Right lung (tissue), 2 donors: ENCODE measurements at regions not wholly inside any gene's neighbourhood (a gene's known extent, or its start where the extent isn't known, plus 50 kb on each side); places are given as distances from the start of the nearest gene placed in this dataset.

Experiments
- DNase-seq, 2 donors: peaks; one replicate each; pipeline ENCODE4 v3.0.0-alpha.2; 2013

DNA sequence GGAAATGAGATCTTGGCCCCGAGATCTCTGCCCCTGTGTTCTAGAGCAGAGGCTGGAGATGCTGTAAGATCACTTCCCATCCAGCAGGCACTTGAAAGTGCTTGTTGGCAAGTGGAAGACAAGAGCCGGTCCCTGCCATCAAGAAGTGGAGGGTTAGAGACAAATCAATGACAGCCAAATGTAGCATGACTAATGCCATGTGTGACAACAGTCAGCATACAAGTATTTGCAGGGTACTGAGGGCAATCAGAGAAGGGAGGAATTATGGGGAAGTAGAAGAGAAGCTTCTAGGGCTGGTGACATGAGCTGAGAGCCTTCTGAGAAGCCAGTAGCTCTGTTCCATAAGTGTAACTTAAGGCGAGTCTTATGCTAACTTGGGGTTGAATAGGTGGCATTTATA, 58.6 kb downstream of the TMEM17 start:
- DNase-seq, result no peak

DNA sequence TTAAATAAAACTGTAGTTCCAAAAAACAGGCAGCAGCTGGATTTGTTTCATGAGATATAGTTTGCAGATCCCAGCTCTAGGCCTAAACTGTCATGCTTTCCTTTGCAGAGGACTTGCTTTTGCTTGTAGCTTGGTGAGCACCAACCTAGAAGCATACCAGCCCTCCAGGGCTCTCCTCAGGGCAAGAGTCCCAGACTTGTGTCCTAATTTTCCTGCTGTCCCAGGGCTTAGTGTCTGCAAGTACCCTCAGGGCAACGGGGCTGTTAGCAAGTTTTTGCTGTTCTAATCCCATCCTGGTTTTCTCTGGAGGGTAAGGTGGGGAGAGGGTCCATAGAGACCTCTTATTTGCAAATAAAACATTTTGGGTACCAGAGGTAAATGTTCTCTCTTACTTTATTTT, 59.5 kb downstream of the TMEM17 start:
- no peak for DNase-seq

DNA sequence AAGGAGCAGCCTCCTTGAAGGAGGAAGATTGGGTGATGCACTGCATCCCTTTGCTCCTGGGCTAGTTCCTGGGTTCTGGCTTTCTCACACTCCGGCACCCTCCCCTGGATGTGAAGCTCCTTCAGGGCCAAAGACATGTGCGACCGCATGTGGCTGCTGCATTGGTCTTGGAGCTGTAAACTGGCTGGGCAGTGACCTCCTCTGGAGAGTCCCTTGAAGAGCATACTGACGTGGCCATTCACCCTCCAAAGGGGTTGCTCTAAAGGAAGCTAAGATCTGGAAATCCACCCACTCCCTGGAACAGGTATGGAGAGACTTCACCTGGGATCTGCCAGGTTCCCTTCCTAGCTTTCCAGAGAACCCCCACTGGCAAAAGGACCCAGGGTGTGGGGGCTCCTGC, 62.1 kb downstream of the TMEM17 start:
- DNase-seq, result no peak

GRCh38 chr2:62443471-62443870, 62.5 kb downstream of the TMEM17 start:
- DNase-seq, result no peak

DNA sequence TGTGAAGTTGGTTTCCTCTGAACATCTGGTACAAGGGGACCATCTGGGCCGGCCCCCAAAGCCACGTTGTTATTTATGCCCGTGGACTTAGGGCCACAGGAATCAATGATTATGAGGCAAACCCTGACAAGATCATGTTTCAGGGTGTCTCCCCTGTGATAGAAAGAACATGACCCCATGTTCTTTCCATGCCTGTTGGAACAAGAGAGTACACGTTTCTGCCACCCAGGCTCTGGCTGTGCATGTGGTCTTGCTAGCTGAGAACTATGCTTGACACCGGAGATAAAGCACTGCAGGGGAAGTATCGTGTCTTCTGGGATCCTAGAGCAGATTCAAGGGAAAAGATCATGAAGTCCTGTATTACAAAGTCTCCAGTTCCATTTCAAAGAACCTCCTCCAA, 64.2 kb downstream of the TMEM17 start:
- no peak for DNase-seq

DNA sequence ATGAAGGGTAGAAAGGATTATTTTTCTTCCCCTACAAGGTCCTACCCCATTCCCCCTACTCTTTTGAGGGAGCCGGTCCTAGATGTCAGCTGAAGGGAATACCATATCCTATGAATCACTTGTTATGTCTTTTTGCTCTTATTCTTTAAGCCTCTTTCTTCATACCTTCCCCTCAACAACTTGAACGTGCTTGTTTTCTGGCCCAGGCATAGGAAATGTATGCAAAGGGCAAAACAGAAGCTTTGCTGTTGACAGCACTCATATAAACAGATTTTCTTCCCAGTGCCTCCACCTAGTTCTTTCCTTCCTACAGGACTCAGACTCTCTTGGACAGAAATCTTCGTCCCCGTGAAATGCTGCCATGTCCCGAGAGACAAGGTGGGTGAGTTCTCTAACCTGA, 64.6 kb downstream of the TMEM17 start:
- no peak for DNase-seq

- no peak for DNase-seq
These were observed 65.6 kb downstream of the TMEM17 start for GRCh38 chr2:62440281-62440946.

DNA sequence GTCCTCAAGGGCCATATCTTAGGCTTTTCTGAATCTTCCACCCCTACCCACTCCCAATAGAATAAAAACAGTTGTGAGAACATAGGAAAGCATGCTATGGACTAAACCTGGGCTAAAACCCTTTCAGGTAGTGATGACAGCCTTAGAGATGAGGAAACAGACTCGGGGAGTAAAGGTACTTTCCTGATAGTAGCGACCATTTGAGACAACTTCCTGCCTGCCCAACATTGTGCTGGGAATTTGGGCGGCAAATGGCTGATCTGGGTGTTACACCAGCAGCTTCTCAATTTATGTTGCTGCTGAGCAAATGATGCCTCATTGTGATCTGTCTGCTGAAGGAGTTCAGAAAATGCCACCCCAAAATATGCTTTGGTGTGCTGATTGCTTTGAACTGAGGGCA, 66.6 kb downstream of the TMEM17 start:
- DNase-seq, result no peak

DNA sequence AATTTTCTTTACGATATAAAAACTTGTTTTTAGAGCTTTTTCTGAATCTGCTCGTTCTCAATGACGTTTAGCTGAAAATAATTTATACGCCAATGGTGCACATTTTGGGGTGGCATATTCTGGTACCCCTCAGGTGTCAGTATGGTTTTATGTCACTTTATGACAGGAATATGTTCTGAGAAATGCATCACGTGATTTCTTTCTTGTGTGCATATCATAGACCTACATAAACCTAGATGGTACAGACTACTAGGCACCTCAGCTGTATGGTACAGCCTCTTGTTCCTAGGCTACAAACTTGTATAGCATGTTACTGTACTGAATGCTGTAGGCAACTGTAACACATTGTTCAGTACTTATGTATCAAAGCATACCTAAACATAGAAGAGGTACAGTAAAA, 68.2 kb downstream of the TMEM17 start:
- no peak for DNase-seq

GRCh38 chr2:62435720-62436119, 70.3 kb downstream of the TMEM17 start:
- no peak for DNase-seq

DNA sequence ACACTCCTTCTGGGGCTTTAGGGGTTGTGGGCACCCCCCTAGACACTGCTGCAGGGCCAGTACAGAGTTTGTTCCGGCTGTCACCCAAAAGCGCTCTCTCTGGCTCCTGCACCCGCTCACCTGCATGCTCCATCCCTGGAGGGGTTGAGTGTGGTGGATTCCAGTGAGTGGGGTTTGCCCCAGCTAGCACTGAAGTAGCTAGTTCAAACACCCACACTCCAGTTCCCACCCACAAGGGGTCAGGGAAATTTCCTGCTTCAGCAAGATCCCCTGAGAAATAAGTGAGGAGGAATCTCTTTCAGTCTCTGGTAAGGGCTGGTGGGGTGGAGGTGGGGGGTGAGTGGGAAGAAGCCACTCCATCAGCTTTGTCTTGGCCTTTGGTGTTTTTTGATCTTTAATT, 73.6 kb downstream of the TMEM17 start:
- DNase-seq, result no peak

- DNase-seq, result no peak
These were observed 74.5 kb downstream of the TMEM17 start for GRCh38 chr2:62431512-62431911.

GRCh38 chr2:62430146-62430545, 75.8 kb downstream of the TMEM17 start:
- no peak for DNase-seq

GRCh38 chr2:62427146-62427545, 78.8 kb downstream of the TMEM17 start:
- no peak for DNase-seq

DNA sequence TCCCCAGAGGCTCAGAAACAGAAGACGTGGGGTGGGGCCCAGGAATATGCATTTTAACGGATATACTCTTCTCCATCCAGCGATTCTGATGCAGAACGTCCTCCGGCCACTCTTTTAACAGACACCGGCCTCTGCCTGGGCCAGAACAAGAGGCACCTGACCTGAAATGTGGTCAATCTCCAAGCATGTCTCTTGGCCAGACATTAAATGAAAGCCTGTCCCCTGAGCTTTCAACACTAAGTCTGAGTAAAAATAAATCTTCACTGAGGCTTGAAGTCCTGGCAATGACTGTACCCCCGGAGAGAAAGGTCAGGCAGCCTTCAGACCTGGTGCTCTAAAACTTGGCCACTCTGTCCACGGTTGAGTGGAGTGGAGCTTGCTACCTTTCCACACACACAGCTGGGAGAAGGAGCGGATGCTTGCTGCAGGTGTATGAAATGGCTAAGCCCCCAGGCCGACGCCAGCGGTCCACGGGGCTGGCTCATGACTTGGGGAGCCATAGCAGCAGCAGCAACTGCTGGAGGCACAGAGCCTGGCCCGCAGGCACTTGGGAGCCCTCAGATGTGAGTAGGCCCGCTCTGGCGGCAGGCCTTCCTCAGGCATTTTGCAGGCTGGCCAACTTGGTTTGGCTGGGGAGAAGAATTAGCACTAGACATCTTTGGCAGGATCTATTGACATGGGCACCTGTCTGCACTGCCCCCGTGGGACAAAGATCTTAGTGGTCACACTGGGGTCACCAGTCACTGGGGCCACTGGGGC, 79.7 kb downstream of the TMEM17 start:
- DNase-seq, result no peak

- DNase-seq, result no peak
These were observed 80.3 kb downstream of the TMEM17 start for GRCh38 chr2:62425684-62426083.

- DNase-seq, result no peak
These were observed 81.1 kb downstream of the TMEM17 start for GRCh38 chr2:62424899-62425298.

DNA sequence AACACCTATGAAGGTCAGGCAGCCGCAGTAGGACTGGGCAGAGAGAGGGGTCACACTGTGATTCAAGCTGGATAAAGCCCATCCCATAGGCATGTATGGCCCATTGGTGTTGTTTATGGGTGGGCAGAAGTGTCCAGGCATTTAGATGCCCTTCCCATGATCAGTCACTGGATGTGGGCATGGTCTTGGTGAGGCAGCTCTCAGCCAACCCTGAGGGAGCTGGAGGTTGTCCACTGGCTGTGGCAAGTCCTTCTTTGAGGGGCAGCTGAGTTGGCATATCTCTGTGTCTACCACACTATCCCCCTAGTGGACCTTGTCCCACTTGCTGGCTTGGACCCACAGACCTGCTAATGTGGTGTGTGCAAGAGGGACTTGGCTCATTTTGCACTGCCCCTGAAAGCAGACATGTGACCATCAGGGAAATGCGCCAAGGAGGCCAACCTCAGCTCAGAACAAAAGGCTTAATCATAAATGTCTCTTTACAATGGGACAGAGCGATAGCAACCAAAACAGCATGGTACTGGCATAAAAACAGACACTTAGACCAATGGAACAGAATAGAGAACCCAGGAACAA, 82.0 kb downstream of the TMEM17 start:
- no peak for DNase-seq

DNA sequence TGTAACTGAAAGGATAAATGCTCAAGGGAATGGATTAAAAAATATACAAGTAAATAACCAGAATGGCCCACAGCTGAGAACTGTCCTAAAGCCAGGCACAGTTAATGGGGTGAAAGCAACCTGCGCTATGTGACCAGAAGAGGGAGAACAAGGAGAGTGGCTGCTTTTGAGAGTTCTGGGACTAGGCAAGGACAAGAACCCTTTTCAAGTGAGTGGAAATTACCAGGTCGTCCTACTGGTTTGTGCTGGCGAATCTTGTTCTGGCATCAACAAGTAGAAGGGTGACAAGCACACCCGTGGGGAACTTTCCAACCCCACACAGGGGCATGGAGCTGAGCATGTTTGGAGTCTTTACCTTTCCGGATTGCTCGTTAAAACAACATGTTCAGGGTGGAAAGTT, 82.8 kb downstream of the TMEM17 start:
- no peak for DNase-seq

DNA sequence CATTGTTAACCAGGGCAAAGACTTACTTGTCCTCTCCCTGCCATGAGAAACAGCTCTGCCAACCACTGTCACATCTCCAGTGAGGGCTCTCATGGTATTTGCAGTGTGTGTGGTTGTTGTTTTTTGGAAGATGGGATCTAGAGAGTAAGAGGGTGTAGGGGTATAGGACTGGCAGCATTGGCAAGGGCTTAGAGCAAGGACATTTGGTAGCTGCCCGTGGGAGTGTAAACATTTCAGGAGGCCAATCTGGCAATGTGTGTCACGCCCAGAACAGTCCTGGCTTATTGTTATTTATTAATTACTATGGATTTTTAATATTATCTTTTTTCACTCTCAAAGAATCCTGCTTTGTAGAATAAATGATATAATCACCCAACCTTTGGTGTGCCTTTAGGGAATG, 90.5 kb downstream of the TMEM17 start:
- DNase-seq, result no peak

DNA sequence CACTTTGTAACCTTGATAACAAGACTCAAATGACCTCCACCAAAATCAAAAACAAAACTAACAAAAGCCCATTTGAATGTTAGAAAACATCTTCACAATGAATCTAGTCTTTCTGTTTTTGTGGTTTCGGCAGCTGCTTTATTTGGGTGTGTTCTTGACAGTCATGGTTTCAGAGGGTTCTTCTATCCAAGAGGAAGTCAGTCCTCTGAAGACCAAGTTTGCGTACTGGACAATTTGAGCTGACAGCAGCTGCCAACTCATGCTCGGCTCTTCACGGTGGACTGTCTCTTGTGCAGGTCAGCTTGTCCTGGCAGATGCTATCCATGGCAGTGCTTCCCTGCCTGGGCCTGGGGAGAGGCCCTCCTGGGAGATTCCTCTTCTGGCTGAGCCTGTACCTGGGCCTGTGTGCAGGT, 91.0 kb downstream of the TMEM17 start:
- no peak for DNase-seq

GRCh38 chr2:62413116-62413663, 92.8 kb downstream of the TMEM17 start:
- no peak for DNase-seq

DNA sequence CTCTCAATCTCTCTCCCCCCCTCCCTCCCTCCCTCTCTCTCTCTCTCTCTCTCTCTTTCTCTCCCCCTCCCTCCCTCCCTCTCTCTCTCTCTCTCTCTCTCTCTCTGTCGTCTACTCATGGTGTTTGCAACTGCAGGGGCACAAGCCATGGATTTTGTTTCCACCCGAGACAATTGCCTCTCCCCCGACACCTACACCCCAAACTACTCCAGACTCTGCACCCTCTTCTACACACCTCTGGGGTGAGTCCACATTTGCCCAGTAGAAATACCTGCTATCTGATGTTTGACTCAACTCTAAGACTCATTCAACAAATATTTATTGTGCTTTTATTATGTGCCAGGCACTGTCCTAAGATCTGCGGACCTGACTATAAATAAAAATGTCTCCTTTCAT, 93.7 kb downstream of the TMEM17 start:
- DNase-seq, result no peak
